ENCODE measurements at regions not wholly inside any gene's neighbourhood (a gene's known extent, or its start where the extent isn't known, plus 50 kb on each side); places are given as distances from the start of the nearest gene placed in this dataset.

DNA sequence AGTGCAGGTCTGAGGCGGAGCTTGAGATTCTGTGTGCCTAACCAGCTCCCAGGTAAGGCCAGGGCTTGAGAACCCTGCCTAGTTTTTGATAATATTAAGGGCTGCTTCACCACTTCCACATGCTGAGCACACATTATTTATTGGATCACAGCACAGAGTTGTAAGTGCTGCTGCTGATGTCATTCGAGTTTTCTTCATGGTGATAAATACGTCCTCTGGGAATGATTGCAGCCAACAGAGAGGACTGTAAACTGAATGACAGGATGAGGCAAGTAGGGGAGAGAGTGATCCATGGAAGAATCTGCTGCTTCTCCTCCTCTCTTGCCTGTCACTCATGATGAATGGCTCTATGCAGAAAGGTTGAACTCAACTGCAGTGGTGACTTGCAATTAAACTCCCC is 77.9 kb upstream of the VPS13A start:
- DNase-seq (ENCODE audit: low read depth, low spot score) (no peak), FAIRE-seq (no peak)
- dilution Hi-C loops (cut with MboI; ENCODE audit: extremely low pct_ligation_motif_present, low sequenced_read_pairs): no loop called here
- H3K36me3 ChIP-seq (ENCODE audit: control insufficient read depth in 2 of 2, extremely low read depth in 1 of 2, insufficient read depth in 2 of 2, low read length in 2 of 2): no peaks in the 10 kb centered on the region
- H3K4me3 ChIP-seq (ENCODE audit: control insufficient read depth in 2 of 3, extremely low read depth in 1 of 3, insufficient read depth in 2 of 3, low read depth in 1 of 3, low read length in 3 of 3): no peak overlapping the region
- no peaks in the 10 kb centered on the region for H3K4me1 ChIP-seq (ENCODE audit: control insufficient read depth, extremely low read depth, insufficient read depth, low read length)
- H4K20me1 ChIP-seq (ENCODE audit: control insufficient read depth, extremely low read depth, insufficient read depth, low read length): no peaks in the 10 kb centered on the region
- H3K27ac ChIP-seq (ENCODE audit: control insufficient read depth, insufficient read depth, low read length): no peak overlapping the region
- H3K9me1 ChIP-seq (ENCODE audit: control insufficient read depth, extremely low read depth, insufficient read depth, low read length): no peaks in the 10 kb centered on the region
- no peaks in the 10 kb centered on the region for H3K79me2 ChIP-seq (ENCODE audit: control insufficient read depth, insufficient read depth, low read length)
- no peaks in the 10 kb centered on the region for H3K27me3 ChIP-seq (ENCODE audit: control insufficient read depth, extremely low read depth, insufficient read depth, low read length)
- TF ChIP-seq, protein P1, sequence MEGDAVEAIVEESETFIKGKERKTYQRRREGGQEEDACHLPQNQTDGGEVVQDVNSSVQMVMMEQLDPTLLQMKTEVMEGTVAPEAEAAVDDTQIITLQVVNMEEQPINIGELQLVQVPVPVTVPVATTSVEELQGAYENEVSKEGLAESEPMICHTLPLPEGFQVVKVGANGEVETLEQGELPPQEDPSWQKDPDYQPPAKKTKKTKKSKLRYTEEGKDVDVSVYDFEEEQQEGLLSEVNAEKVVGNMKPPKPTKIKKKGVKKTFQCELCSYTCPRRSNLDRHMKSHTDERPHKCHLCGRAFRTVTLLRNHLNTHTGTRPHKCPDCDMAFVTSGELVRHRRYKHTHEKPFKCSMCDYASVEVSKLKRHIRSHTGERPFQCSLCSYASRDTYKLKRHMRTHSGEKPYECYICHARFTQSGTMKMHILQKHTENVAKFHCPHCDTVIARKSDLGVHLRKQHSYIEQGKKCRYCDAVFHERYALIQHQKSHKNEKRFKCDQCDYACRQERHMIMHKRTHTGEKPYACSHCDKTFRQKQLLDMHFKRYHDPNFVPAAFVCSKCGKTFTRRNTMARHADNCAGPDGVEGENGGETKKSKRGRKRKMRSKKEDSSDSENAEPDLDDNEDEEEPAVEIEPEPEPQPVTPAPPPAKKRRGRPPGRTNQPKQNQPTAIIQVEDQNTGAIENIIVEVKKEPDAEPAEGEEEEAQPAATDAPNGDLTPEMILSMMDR (optimal IDR thresholded peaks at IDR 0.05 in 1 of 3, IDR thresholded peaks at IDR 0.05 in 1 of 3, conservative IDR thresholded peaks at IDR 0.05 in 1 of 3; ENCODE audit: extremely low read depth in 1 of 3, insufficient read depth in 2 of 3, low read length in 3 of 3): no peak
- TF ChIP-seq EZH2 (IDR thresholded peaks at IDR 0.05; ENCODE audit: low read length): no peak
- no peak overlapping the region for H3K4me2 ChIP-seq (ENCODE audit: control insufficient read depth, extremely low read depth, insufficient read depth, low read depth, low read length)
- no peaks in the 10 kb centered on the region for H3K9me3 ChIP-seq (ENCODE audit: control insufficient read depth, low read depth, low read length)
- no peak overlapping the region for H2AFZ ChIP-seq (ENCODE audit: control insufficient read depth, low read length)
- no peak overlapping the region for H3K9ac ChIP-seq (ENCODE audit: control insufficient read depth, extremely low read depth, insufficient read depth, low read length)

DNA sequence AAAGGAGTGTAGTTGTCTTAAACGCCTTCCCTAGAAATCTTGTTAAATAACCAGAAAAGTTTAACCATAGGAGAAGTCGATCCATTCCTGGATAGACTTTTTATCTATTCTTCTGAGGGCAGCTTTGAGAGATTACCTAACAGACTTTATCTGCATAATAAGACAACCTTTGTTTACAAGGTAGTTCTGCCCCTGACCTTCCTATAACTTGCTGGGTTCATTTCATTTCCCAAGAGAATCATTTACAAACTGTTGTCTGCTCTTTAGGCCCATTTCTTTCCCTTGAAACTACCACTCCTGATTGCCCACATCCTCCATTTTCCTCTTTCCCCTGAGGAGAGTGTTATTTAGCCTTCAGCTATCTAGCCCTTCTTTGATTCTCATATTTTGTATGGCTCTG is 65.9 kb upstream of the VPS13A start:
- H3K27ac ChIP-seq (ENCODE audit: control insufficient read depth, insufficient read depth, low read length): no peak overlapping the region
- H3K4me3 ChIP-seq (ENCODE audit: control insufficient read depth in 2 of 3, extremely low read depth in 1 of 3, insufficient read depth in 2 of 3, low read depth in 1 of 3, low read length in 3 of 3): no peak overlapping the region
- H3K36me3 ChIP-seq (ENCODE audit: control insufficient read depth in 2 of 2, extremely low read depth in 1 of 2, insufficient read depth in 2 of 2, low read length in 2 of 2): no peaks in the 10 kb centered on the region
- FAIRE-seq (no peak), DNase-seq (ENCODE audit: low read depth, low spot score) (no peak)
- H3K4me2 ChIP-seq (ENCODE audit: control insufficient read depth, extremely low read depth, insufficient read depth, low read depth, low read length): no peak overlapping the region
- no peaks in the 10 kb centered on the region for H3K79me2 ChIP-seq (ENCODE audit: control insufficient read depth, insufficient read depth, low read length)
- H3K27me3 ChIP-seq (ENCODE audit: control insufficient read depth, extremely low read depth, insufficient read depth, low read length): no peaks in the 10 kb centered on the region
- no peaks in the 10 kb centered on the region for H4K20me1 ChIP-seq (ENCODE audit: control insufficient read depth, extremely low read depth, insufficient read depth, low read length)
- H2AFZ ChIP-seq (ENCODE audit: control insufficient read depth, low read length): no peak overlapping the region
- no peaks in the 10 kb centered on the region for H3K9me3 ChIP-seq (ENCODE audit: control insufficient read depth, low read depth, low read length)
- H3K9ac ChIP-seq (ENCODE audit: control insufficient read depth, extremely low read depth, insufficient read depth, low read length): no peak overlapping the region
- TF ChIP-seq, protein P1 (optimal IDR thresholded peaks at IDR 0.05 in 1 of 3, IDR thresholded peaks at IDR 0.05 in 1 of 3, conservative IDR thresholded peaks at IDR 0.05 in 1 of 3; ENCODE audit: extremely low read depth in 1 of 3, insufficient read depth in 2 of 3, low read length in 3 of 3): no peak
- no peak for TF ChIP-seq EZH2 (IDR thresholded peaks at IDR 0.05; ENCODE audit: low read length)
- dilution Hi-C loops (cut with MboI; ENCODE audit: extremely low pct_ligation_motif_present, low sequenced_read_pairs): no loop called here
- no peaks in the 10 kb centered on the region for H3K9me1 ChIP-seq (ENCODE audit: control insufficient read depth, extremely low read depth, insufficient read depth, low read length)
- no peaks in the 10 kb centered on the region for H3K4me1 ChIP-seq (ENCODE audit: control insufficient read depth, extremely low read depth, insufficient read depth, low read length)
